Fibroblast of lung (primary cell): ENCODE measurements at regions not wholly inside any gene's neighbourhood (a gene's known extent, or its start where the extent isn't known, plus 50 kb on each side); places are given as distances from the start of the nearest gene placed in this dataset.

ENCODE experiments used
- EZH2 ChIP-seq: IDR thresholded peaks from 2 replicates; pipeline ENCODE4 v1.5.1; 2012; ENCODE audit warnings: low read length, control low read depth, mild to moderate bottlenecking; ENCODE audit errors: missing control alignments
- TF ChIP-seq, protein P1 (sequence below), 2 donors: IDR thresholded peaks in 1 of 2; conservative IDR thresholded peaks in 1 of 2; 1 replicate in 1 of 2; 2 replicates in 1 of 2; pipeline ENCODE4 v1.5.1; 2011 to 2012; ENCODE audit warnings: low read length in 2 of 2, control low read depth in 1 of 2, inconsistent platforms in 1 of 2, low read depth in 1 of 2, mild to moderate bottlenecking in 1 of 2

GRCh38 chr7:112395893-112396292 is 54.4 kb upstream of the IFRD1 start:
- TF ChIP-seq, protein P1, sequence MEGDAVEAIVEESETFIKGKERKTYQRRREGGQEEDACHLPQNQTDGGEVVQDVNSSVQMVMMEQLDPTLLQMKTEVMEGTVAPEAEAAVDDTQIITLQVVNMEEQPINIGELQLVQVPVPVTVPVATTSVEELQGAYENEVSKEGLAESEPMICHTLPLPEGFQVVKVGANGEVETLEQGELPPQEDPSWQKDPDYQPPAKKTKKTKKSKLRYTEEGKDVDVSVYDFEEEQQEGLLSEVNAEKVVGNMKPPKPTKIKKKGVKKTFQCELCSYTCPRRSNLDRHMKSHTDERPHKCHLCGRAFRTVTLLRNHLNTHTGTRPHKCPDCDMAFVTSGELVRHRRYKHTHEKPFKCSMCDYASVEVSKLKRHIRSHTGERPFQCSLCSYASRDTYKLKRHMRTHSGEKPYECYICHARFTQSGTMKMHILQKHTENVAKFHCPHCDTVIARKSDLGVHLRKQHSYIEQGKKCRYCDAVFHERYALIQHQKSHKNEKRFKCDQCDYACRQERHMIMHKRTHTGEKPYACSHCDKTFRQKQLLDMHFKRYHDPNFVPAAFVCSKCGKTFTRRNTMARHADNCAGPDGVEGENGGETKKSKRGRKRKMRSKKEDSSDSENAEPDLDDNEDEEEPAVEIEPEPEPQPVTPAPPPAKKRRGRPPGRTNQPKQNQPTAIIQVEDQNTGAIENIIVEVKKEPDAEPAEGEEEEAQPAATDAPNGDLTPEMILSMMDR (conservative IDR thresholded peaks at IDR 0.05 in 1 of 2, IDR thresholded peaks at IDR 0.05 in 1 of 2; ENCODE audit: low read depth in 1 of 2, low read length in 2 of 2): no peak
- no peak for TF ChIP-seq EZH2
